SK-N-SH treated with all-trans-retinoic acid at 6 μM for 48 hours (cell line): ENCODE measurements at regions not wholly inside any gene's neighbourhood (a gene's known extent, or its start where the extent isn't known, plus 50 kb on each side); places are given as distances from the start of the nearest gene placed in this dataset.

Experiments used
- ATAC-seq: fragments of 200-7000 bp; cut with Tn5 transposase; 3 replicates; pipeline ENCODE4 v1.9.1; 2020; ENCODE audit warnings: mild to moderate bottlenecking, moderate library complexity
- ARNTL ChIP-seq: fragments of 450-650 bp; formaldehyde crosslinking; IDR thresholded peaks from 2 replicates; pipeline ENCODE4 v1.5.0; 2020; ENCODE audit warnings: low read depth, mild to moderate bottlenecking, moderate library complexity, borderline replicate concordance
- BACH2 ChIP-seq: fragments of 250-450 bp; sonication (Bioruptor Pico); IDR thresholded peaks from 2 replicates; pipeline ENCODE4 v1.9.0; 2021; ENCODE audit warnings: mild to moderate bottlenecking, borderline replicate concordance
- CSDC2 ChIP-seq: fragments of 250-450 bp; sonication (Bioruptor Pico); IDR thresholded peaks from 2 replicates; pipeline ENCODE4 v1.5.0; 2020; ENCODE audit warnings: mild to moderate bottlenecking, moderate library complexity
- ESRRG ChIP-seq: fragments of 250-450 bp; sonication (Bioruptor Pico); IDR thresholded peaks from 2 replicates; pipeline ENCODE4 v1.6.1; 2021; ENCODE audit warnings: mild to moderate bottlenecking
- GLIS3 ChIP-seq: fragments of 250-450 bp; sonication (Bioruptor Pico); IDR thresholded peaks from 2 replicates; pipeline ENCODE4 v1.5.0; 2020; ENCODE audit warnings: mild to moderate bottlenecking, moderate library complexity
- ISL1 ChIP-seq: fragments of 250-450 bp; sonication (Bioruptor Pico); IDR thresholded peaks from 2 replicates; pipeline ENCODE4 v2.1.2; 2022; ENCODE audit warnings: mild to moderate bottlenecking, moderate library complexity
- OSR1 ChIP-seq: fragments of 250-450 bp; sonication (Bioruptor Pico); IDR thresholded peaks from 2 replicates; pipeline ENCODE4 v1.8.0; 2022; ENCODE audit warnings: moderate library complexity, mild to moderate bottlenecking, inconsistent platforms
- PPARA ChIP-seq: fragments of 250-450 bp; sonication (Bioruptor Pico); IDR thresholded peaks from 2 replicates; pipeline ENCODE4 v1.5.0; 2020; ENCODE audit warnings: mild to moderate bottlenecking, borderline replicate concordance
- RARB ChIP-seq: fragments of 250-450 bp; sonication (Bioruptor Pico); IDR thresholded peaks from 2 replicates; pipeline ENCODE4 v1.8.0; 2021; ENCODE audit warnings: mild to moderate bottlenecking, moderate library complexity
- SNAI2 ChIP-seq: fragments of 250-450 bp; sonication (Bioruptor Pico); IDR thresholded peaks from 2 replicates; pipeline ENCODE4 v1.5.0; 2020; ENCODE audit warnings: mild to moderate bottlenecking, moderate library complexity
- TCF4 ChIP-seq: fragments of 250-450 bp; sonication (Bioruptor Pico); IDR thresholded peaks from 2 replicates; pipeline ENCODE4 v1.8.0; 2021; ENCODE audit warnings: mild to moderate bottlenecking, moderate library complexity, borderline replicate concordance
- TOX ChIP-seq: fragments of 250-450 bp; sonication (Bioruptor Pico); IDR thresholded peaks from 2 replicates; pipeline ENCODE4 v1.8.0; 2021; ENCODE audit warnings: mild to moderate bottlenecking, moderate library complexity, borderline replicate concordance
- ZC3H10 ChIP-seq: fragments of 250-450 bp; sonication (Bioruptor Pico); IDR thresholded peaks from 2 replicates; pipeline ENCODE4 v1.5.1; 2021; ENCODE audit warnings: mild to moderate bottlenecking, moderate library complexity
- ZFP3 ChIP-seq: fragments of 250-450 bp; sonication (Bioruptor Pico); IDR thresholded peaks from 2 replicates; pipeline ENCODE4 v1.5.0; 2020; ENCODE audit warnings: mild to moderate bottlenecking, moderate library complexity
- ZFP30 ChIP-seq: fragments of 450-650 bp; formaldehyde crosslinking; IDR thresholded peaks from 2 replicates; pipeline ENCODE4 v1.5.0; 2022; ENCODE audit warnings: mild to moderate bottlenecking, moderate library complexity
- ZNF565 ChIP-seq: fragments of 450-650 bp; formaldehyde crosslinking; conservative IDR thresholded peaks from 2 replicates; pipeline ENCODE4 v1.5.0; 2020; ENCODE audit warnings: low read depth, mild to moderate bottlenecking, moderate library complexity
- ZNF70 ChIP-seq: fragments of 450-650 bp; formaldehyde crosslinking; IDR thresholded peaks from 2 replicates; pipeline ENCODE4 v1.5.0; 2020; ENCODE audit warnings: mild to moderate bottlenecking, moderate library complexity
- ZNF8 ChIP-seq: fragments of 450-650 bp; formaldehyde crosslinking; IDR thresholded peaks from 2 replicates; pipeline ENCODE4 v1.5.0; 2020; ENCODE audit warnings: mild to moderate bottlenecking, moderate library complexity
- TF ChIP-seq, protein P1 (sequence below): fragments of 250-450 bp; sonication (Bioruptor Pico); IDR thresholded peaks from 2 replicates; pipeline ENCODE4 v1.5.1; 2020; ENCODE audit warnings: low read depth, mild to moderate bottlenecking, moderate library complexity
- TF ChIP-seq, protein P2 (sequence below): fragments of 250-450 bp; sonication (Bioruptor Pico); IDR thresholded peaks from 2 replicates; pipeline ENCODE4 v1.5.1; 2021; ENCODE audit warnings: mild to moderate bottlenecking, moderate library complexity
- TF ChIP-seq, protein P3 (sequence below): fragments of 250-450 bp; sonication (Bioruptor Pico); IDR thresholded peaks from 2 replicates; pipeline ENCODE4 v1.8.0; 2020; ENCODE audit warnings: mild to moderate bottlenecking, moderate library complexity, borderline replicate concordance
- TF ChIP-seq, protein P4 (sequence below): fragments of 250-450 bp; sonication (Bioruptor Pico); IDR thresholded peaks from 2 replicates; pipeline ENCODE4 v1.5.0; 2020; ENCODE audit warnings: mild to moderate bottlenecking, moderate library complexity

DNA sequence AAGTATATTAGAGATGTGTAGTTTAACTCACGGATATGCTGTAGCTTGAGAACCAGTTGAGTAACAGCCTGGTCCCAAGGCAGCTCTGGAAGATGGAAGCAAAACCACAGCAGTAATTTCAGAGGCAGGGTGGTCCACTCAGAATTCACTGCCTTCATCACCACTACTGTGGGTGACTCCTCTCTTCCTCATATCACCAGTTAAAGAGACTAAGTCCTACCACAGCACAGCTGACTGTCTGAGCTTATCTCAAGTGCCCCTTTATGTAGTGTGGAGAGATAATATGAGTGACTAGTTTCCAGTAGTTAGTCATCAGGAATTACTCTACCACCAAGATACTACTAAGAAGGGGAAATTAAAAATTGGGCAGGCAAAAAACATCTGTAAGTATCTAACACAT is 1571.2 kb upstream of the C9orf72 start (continued):
- TF ChIP-seq ZFP30 (CRISPR knock-in tag) (no peak), GLIS3 (CRISPR knock-in tag) (no peak), ARNTL (CRISPR knock-in tag) (no peak), TCF4 (no peak), ESRRG (CRISPR knock-in tag) (no peak), ZC3H10 (CRISPR knock-in tag) (no peak), RARB (CRISPR knock-in tag) (no peak), ZFP3 (CRISPR knock-in tag) (no peak), CSDC2 (no peak), TOX (CRISPR knock-in tag) (no peak), SNAI2 (CRISPR knock-in tag) (no peak)
- TF ChIP-seq, protein P1, sequence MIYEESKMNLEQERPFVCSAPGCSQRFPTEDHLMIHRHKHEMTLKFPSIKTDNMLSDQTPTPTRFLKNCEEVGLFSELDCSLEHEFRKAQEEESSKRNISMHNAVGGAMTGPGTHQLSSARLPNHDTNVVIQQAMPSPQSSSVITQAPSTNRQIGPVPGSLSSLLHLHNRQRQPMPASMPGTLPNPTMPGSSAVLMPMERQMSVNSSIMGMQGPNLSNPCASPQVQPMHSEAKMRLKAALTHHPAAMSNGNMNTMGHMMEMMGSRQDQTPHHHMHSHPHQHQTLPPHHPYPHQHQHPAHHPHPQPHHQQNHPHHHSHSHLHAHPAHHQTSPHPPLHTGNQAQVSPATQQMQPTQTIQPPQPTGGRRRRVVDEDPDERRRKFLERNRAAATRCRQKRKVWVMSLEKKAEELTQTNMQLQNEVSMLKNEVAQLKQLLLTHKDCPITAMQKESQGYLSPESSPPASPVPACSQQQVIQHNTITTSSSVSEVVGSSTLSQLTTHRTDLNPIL (CRISPR knock-in tag) = no peak

DNA sequence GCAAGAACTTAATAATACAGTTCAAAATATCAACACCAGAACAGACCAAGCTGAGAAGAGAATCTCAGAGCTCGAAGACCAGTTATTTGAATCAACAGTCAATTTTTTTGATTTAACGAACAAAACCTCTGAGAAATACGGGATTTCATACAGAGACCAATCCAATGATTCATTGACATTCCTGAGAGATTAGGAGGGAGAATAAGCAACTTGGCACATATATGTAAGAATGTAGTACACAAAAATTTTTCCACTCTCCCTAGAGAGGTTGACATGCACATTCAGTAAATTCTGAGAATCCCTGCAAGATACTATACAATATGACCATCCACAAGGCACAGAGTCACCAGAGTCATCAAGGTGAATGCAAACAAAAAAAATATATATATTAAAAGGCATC is 1577.3 kb upstream of the C9orf72 start:
- ATAC-seq = no peak
- TF ChIP-seq TOX (CRISPR knock-in tag) = no peak
- no peak for TF ChIP-seq CSDC2
- no peak for TF ChIP-seq ZNF565 (CRISPR knock-in tag)
- no peak for TF ChIP-seq ESRRG (CRISPR knock-in tag)
- no peak for TF ChIP-seq BACH2
- TF ChIP-seq, protein P1 (CRISPR knock-in tag) = no peak
- no peak for TF ChIP-seq ZC3H10 (CRISPR knock-in tag)
- no peak for TF ChIP-seq ZFP30 (CRISPR knock-in tag)
- TF ChIP-seq PPARA = no peak
- no peak for TF ChIP-seq ZNF8 (CRISPR knock-in tag)
- TF ChIP-seq, protein P2, sequence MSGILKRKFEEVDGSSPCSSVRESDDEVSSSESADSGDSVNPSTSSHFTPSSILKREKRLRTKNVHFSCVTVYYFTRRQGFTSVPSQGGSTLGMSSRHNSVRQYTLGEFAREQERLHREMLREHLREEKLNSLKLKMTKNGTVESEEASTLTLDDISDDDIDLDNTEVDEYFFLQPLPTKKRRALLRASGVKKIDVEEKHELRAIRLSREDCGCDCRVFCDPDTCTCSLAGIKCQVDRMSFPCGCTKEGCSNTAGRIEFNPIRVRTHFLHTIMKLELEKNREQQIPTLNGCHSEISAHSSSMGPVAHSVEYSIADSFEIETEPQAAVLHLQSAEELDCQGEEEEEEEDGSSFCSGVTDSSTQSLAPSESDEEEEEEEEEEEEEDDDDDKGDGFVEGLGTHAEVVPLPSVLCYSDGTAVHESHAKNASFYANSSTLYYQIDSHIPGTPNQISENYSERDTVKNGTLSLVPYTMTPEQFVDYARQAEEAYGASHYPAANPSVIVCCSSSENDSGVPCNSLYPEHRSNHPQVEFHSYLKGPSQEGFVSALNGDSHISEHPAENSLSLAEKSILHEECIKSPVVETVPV (CRISPR knock-in tag) = no peak
- TF ChIP-seq RARB (CRISPR knock-in tag) = no peak
- no peak for TF ChIP-seq TCF4
- no peak for TF ChIP-seq ARNTL (CRISPR knock-in tag)
- no peak for TF ChIP-seq ISL1 (CRISPR knock-in tag)

DNA sequence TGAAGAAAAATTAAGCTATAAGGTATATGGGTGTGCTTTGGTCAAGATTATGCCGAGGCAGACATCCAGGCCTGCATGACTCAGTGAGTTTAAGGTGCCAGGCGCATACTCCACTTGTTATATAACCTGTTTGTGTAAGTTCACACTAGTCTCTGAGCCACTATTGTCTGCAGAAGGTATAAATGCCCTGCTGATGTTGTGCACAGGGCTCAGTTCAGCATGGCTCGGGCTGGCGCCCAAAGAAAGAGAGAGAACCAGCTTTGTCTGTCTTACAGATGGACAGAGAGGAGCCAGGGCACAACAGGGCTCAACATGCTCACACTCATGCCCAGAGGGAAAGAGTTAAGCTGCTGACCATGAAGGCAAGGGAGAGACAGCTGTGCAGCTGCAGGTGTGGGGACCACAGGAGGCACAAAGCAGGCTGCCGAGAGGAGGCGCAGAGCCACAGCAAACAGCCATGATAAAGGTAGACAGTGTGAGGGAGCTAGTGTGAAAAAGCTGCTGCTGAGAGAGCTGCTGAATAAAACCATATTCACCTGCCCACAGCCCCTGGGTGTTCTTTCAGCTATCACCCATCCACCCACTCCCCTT is 1587.6 kb upstream of the C9orf72 start:
- TF ChIP-seq BACH2 (no peak), ZNF8 (CRISPR knock-in tag) (no peak), ZFP3 (CRISPR knock-in tag) (no peak), GLIS3 (CRISPR knock-in tag) (no peak), ESRRG (CRISPR knock-in tag) (no peak), OSR1 (CRISPR knock-in tag) (no peak), ZFP30 (CRISPR knock-in tag) (no peak)
- TF ChIP-seq, protein P1 (CRISPR knock-in tag) = no peak
- ATAC-seq = peak; percentile 58

DNA sequence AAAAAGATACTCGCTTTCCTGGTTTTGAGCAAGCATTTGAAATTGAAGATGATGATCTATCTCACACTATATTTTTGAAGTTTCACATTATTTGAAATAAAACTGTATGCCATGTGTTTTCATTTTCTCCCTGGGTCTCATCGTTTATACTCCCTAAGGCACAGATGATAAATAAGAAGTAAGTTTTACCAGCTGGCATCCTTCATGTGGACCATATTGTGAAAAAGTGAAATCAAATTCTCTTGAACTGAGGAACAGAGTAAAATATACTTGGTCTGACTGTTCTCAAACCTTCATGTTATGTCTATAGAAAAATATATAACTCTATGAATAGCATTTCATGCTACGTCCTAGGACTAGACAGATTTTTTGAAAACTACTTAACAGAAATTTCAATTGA is 1600.9 kb upstream of the C9orf72 start:
- TF ChIP-seq ISL1 (CRISPR knock-in tag) (no peak), ZC3H10 (CRISPR knock-in tag) (no peak), ZNF70 (no peak), RARB (CRISPR knock-in tag) (no peak), BACH2 (no peak), ESRRG (CRISPR knock-in tag) (no peak), TCF4 (no peak), CSDC2 (no peak), ARNTL (CRISPR knock-in tag) (no peak), ZNF565 (CRISPR knock-in tag) (no peak), ZFP3 (CRISPR knock-in tag) (no peak), TOX (CRISPR knock-in tag) (no peak)
- TF ChIP-seq, protein P2 (CRISPR knock-in tag) = no peak
- TF ChIP-seq, protein P3, sequence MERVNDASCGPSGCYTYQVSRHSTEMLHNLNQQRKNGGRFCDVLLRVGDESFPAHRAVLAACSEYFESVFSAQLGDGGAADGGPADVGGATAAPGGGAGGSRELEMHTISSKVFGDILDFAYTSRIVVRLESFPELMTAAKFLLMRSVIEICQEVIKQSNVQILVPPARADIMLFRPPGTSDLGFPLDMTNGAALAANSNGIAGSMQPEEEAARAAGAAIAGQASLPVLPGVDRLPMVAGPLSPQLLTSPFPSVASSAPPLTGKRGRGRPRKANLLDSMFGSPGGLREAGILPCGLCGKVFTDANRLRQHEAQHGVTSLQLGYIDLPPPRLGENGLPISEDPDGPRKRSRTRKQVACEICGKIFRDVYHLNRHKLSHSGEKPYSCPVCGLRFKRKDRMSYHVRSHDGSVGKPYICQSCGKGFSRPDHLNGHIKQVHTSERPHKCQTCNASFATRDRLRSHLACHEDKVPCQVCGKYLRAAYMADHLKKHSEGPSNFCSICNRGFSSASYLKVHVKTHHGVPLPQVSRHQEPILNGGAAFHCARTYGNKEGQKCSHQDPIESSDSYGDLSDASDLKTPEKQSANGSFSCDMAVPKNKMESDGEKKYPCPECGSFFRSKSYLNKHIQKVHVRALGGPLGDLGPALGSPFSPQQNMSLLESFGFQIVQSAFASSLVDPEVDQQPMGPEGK = no peak
- TF ChIP-seq, protein P4, sequence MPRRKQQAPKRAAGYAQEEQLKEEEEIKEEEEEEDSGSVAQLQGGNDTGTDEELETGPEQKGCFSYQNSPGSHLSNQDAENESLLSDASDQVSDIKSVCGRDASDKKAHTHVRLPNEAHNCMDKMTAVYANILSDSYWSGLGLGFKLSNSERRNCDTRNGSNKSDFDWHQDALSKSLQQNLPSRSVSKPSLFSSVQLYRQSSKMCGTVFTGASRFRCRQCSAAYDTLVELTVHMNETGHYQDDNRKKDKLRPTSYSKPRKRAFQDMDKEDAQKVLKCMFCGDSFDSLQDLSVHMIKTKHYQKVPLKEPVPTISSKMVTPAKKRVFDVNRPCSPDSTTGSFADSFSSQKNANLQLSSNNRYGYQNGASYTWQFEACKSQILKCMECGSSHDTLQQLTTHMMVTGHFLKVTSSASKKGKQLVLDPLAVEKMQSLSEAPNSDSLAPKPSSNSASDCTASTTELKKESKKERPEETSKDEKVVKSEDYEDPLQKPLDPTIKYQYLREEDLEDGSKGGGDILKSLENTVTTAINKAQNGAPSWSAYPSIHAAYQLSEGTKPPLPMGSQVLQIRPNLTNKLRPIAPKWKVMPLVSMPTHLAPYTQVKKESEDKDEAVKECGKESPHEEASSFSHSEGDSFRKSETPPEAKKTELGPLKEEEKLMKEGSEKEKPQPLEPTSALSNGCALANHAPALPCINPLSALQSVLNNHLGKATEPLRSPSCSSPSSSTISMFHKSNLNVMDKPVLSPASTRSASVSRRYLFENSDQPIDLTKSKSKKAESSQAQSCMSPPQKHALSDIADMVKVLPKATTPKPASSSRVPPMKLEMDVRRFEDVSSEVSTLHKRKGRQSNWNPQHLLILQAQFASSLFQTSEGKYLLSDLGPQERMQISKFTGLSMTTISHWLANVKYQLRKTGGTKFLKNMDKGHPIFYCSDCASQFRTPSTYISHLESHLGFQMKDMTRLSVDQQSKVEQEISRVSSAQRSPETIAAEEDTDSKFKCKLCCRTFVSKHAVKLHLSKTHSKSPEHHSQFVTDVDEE (CRISPR knock-in tag) = no peak
- no peak for ATAC-seq
